Panc1 (cell line): ENCODE measurements at regions not wholly inside any gene's neighbourhood (a gene's known extent, or its start where the extent isn't known, plus 50 kb on each side); places are given as distances from the start of the nearest gene placed in this dataset.

Experiments
- CTCF ChIP-seq: fragments of 450-650 bp; IDR thresholded peaks from 2 replicates; pipeline ENCODE4 v1.5.1; 2017; ENCODE audit warnings: mild to moderate bottlenecking
- POLR2AphosphoS5 ChIP-seq: IDR thresholded peaks from 2 replicates; pipeline ENCODE4 v1.6.1; 2012; ENCODE audit warnings: mild to moderate bottlenecking, low read depth, low read length, moderate library complexity
- REST ChIP-seq, 2 experiments: IDR thresholded peaks; 2 replicates each; pipeline ENCODE4 v1.6.1; 2011 to 2012; ENCODE audit warnings: low read depth in 2 of 2, control low read depth in 1 of 2, low read length in 1 of 2, mild to moderate bottlenecking in 1 of 2, moderate library complexity in 1 of 2; ENCODE audit not compliant: insufficient read depth in 1 of 2
- TCF7L2 ChIP-seq: IDR thresholded peaks from 2 replicates; pipeline ENCODE4 v1.6.1; 2011; ENCODE audit warnings: mild to moderate bottlenecking, low read depth, low read length, inconsistent platforms

- TF ChIP-seq CTCF, result no peak
- no peak for TF ChIP-seq POLR2AphosphoS5
- no peak for TF ChIP-seq REST (IDR thresholded peaks at IDR 0.05; ENCODE audit: insufficient read depth in 1 of 2, low read depth in 2 of 2, low read length in 1 of 2)
- TF ChIP-seq TCF7L2, result no peak
Observed at GRCh38 chr2:16348821-16349515, 316.7 kb downstream of the CYRIA start.
